Lower leg skin (tissue), 3 donors: ENCODE measurements at regions not wholly inside any gene's neighbourhood (a gene's known extent, or its start where the extent isn't known, plus 50 kb on each side); places are given as distances from the start of the nearest gene placed in this dataset.

Experiments used
- POLR2A ChIP-seq, 2 donors: fragments of 450-650 bp; IDR thresholded peaks; one replicate each; pipeline ENCODE4 v1.6.1; 2016 to 2017; ENCODE audit warnings: antibody characterized with exemption in 2 of 2, mild to moderate bottlenecking in 1 of 2, moderate library complexity in 1 of 2
- TF ChIP-seq, protein P1 (sequence below), 3 donors: fragments of 450-650 bp; IDR thresholded peaks; one replicate each; pipeline ENCODE4 v1.5.1; 2016; ENCODE audit warnings: antibody characterized with exemption in 3 of 3, mild to moderate bottlenecking in 3 of 3, moderate library complexity in 2 of 3

DNA sequence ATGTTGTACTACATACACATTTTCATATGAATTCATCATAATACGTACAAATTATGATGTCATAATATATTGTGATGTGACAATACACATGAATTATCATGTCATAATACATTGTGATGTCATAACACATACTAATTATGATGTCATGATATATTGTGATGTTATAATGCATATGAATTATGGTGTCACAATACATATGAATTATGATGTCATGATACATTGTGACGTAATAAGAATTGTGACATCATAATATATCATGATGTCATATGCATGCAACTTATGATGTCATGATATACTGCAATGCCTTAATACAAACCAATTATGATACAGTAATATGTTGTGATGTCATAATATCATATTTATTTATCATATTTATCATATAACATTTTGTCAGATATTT, 2074.3 kb downstream of the TP53TG3F start:
- no peak for TF ChIP-seq POLR2A (IDR thresholded peaks at IDR 0.05)
- TF ChIP-seq, protein P1, sequence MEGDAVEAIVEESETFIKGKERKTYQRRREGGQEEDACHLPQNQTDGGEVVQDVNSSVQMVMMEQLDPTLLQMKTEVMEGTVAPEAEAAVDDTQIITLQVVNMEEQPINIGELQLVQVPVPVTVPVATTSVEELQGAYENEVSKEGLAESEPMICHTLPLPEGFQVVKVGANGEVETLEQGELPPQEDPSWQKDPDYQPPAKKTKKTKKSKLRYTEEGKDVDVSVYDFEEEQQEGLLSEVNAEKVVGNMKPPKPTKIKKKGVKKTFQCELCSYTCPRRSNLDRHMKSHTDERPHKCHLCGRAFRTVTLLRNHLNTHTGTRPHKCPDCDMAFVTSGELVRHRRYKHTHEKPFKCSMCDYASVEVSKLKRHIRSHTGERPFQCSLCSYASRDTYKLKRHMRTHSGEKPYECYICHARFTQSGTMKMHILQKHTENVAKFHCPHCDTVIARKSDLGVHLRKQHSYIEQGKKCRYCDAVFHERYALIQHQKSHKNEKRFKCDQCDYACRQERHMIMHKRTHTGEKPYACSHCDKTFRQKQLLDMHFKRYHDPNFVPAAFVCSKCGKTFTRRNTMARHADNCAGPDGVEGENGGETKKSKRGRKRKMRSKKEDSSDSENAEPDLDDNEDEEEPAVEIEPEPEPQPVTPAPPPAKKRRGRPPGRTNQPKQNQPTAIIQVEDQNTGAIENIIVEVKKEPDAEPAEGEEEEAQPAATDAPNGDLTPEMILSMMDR (IDR thresholded peaks at IDR 0.05) = no peak
